NOMO-1 treated with DMSO at 0.1 percent for 48 hours (cell line): ENCODE measurements at regions not wholly inside any gene's neighbourhood (a gene's known extent, or its start where the extent isn't known, plus 50 kb on each side); places are given as distances from the start of the nearest gene placed in this dataset.
"Not testable (repeated sequence)": the region's sequence is repeated elsewhere in the genome, so short reads cannot be mapped to it uniquely, and the experiment has no call there.

ENCODE experiments used
- DNase-seq: peaks from one replicate; lab custom pipeline; 2025; ENCODE audit not compliant: unreplicated experiment; lab: John Stamatoyannopoulos, UW

DNA sequence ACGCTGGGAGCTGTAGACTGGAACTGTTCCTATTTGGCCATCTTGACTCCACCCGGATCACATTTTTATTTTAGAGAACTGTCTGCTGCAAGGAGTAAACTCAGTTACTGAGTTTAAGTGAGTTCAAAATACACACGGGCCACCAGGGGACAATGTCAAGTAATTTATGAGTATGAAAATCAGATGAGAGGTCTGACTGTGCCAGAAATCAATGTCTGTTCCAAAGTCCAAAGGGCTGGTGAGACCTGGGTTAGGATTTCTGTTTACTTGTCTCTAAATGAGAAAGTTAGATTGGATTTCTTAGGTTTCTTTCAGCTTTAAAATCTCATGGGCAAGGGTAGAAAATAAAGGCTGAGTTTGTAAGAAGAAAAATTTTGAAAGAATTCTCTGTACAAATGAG lies 465.8 kb upstream of the MEIS1 start:
- no peak for DNase-seq

DNA sequence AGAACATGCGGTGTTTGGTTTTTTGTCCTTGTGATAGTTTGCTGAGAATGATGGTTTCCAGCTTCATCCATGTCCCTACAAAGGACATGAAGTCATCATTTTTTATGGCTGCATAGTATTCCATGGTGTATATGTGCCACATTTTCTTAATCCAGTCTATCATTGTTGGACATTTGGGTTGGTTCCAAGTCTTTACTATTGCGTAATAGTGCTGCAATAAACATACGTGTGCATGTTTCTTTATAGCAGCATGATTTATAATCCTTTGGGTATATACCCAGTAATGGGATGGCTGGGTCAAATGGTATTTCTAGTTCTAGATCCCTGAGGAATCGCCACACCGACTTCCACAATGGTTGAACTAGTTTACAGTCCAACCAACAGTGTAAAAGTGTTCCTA lies 471.6 kb upstream of the MEIS1 start:
- not testable (repeated sequence) for DNase-seq

GRCh38 chr2:65960953-65961352 lies 474.0 kb upstream of the MEIS1 start:
- no peak for DNase-seq

GRCh38 chr2:65957886-65958285 lies 477.0 kb upstream of the MEIS1 start:
- DNase-seq = no peak

GRCh38 chr2:65957454-65957853 lies 477.5 kb upstream of the MEIS1 start:
- DNase-seq = no peak

DNA sequence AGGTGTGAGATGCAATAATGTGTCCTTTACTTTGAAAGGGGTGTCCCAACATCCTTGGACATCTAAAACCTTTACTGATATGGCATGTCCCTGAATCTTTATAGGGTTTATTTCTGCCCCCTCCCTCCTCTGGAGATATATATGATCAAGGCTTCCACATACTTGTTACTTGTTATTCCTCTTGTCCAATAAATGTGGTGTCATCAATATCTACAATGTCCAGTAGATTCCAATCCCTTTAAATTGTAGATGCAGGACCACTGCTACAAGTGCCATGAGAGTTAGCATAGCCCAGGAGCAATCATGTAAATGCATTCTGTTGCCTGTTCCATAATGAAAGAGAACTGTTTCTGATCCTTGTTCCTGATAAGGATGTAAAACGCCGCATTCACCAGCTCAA lies 479.7 kb upstream of the MEIS1 start:
- DNase-seq = no peak

- DNase-seq = no peak
Observed at GRCh38 chr2:65952966-65953761, 481.8 kb upstream of the MEIS1 start.

GRCh38 chr2:65944213-65944612 lies 490.7 kb upstream of the MEIS1 start:
- DNase-seq = no peak

- no peak for DNase-seq
Observed at GRCh38 chr2:65943099-65943786, 491.7 kb upstream of the MEIS1 start.

DNA sequence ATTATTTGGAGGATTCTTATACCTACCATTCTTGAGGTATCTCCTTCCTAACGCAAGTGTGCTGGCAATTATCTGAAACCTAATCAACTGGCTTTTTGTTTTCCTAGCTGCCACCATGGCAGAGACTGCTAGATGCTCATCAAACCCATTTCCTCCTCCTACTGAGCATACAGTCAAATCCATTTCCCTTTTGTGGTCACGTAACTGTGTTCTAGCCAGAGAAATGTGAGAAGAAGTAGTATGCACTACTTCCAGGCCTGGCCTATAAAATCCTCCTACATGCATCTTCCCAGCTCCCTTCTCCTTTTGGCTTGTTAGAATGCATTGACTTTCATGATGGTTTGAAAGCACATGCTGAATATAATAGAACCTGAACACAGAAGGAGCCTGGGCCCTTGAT lies 494.1 kb upstream of the MEIS1 start:
- no peak for DNase-seq

- no peak for DNase-seq
Observed at GRCh38 chr2:65939687-65940086, 495.2 kb upstream of the MEIS1 start.

DNA sequence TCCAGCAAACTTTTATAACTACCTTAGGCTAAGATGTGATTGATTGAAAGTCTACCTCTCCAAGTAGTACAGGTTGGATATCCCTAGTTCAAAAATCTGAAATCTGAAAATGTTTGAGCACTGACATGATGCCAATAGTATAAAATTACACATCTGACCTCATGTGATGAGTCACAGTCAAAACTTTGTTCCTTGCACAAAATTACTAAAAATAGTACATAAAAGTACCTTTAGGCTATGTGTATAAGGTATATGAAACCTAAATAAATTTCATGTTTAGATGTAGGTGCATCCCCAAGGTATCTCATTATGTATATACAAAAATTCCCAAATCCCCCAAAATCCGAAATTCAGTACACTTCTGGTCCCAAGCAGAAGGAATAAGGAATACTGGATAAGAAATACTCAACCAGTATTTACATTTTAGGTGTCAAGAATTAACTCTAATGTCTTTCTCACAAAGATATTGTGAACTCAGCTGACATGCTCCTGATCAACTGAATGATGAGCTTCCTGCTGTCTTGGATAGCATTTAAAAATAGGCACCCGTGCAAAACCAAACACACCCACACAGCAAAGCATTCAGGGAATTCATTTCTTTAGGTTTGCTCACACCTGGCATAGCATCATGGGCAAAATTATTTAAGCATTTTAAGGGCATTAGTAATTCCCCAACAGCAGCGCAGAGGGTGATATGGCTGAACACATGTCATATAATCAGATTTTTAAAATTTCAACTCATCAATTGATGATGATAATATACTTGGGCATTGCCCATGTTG lies 497.4 kb upstream of the MEIS1 start:
- DNase-seq = no peak

GRCh38 chr2:65934992-65935629 lies 499.8 kb upstream of the MEIS1 start:
- no peak for DNase-seq

GRCh38 chr2:65932571-65932970 lies 500.2 kb upstream of the SPRED2 start:
- no peak for DNase-seq

GRCh38 chr2:65931056-65931455 lies 498.7 kb upstream of the SPRED2 start:
- no peak for DNase-seq

DNA sequence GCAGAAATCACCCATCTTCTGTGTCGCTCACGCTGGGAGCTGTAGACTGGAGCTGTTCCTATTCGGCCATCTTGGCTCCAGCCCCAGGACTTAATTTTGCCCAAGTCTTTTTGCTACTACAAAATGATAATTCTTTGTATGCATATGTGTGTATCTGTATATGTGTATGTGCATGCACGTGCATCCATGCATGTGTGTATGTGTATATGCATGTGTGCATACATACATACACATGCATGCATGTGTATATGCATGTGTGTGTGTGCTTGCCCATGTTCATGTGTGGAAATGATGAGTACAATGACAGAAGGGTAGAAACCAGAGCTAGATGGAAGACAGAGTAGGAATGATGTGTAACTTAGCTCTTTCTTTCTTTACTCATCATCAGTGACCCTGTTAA lies 497.9 kb upstream of the SPRED2 start:
- DNase-seq = no peak

DNA sequence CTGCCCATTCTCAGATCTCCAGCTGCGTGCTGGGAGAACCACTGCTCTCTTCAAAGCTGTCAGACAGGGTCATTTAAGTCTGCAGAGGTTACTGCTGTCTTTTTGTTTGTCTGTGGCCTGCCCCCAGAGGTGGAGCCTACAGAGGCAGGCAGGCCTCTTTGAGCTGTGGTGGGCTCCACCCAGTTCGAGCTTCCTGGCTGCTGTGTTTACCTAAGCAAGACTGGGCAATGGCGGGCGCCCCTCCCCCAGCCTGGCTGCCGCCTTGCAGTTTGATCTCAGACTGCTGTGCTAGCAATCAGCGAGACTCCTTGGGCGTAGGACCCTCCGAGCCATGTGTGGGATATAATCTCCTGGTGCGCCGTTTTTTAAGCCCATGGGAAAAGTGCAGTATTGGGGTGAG lies 497.3 kb upstream of the SPRED2 start:
- not testable (repeated sequence) for DNase-seq

DNA sequence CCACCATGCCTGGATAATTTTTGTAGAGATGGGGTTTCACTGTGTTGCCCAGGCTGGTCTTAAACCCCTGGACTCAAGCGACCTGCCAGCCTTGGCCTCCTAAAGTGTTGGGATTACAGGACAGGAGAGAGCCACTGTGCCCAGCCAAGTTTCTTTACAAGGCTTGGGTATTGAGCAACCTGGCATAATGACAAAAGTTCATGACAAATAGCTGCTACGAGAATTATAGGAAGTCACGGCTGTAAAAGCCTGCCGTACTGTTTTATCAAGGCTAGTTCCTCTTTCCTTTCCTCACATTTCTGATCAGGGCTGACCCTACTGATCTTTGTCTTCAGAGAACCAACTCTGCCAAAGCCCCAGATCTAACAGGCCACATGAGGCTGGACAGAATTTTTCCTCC lies 490.4 kb upstream of the SPRED2 start:
- DNase-seq = peak; percentile 85

DNA sequence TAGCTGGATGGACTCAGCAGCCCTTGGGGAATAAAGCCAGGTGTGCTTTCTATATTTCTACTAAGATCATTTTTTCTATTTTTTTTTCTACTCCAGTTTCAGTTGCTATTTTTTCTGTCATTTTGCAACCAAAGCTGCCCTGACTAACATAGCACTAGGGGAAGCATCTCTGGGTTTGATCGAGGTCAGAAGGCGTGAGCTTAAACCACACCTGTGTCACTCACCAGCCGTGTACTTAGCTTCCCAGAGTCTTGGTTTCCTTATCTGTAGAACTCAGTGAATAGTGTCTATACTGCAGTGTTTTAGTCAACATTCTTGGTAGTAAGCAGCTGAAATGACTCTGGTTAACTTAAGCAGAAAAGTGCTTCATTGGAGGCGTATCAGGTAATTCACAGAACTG lies 489.6 kb upstream of the SPRED2 start:
- no peak for DNase-seq

DNA sequence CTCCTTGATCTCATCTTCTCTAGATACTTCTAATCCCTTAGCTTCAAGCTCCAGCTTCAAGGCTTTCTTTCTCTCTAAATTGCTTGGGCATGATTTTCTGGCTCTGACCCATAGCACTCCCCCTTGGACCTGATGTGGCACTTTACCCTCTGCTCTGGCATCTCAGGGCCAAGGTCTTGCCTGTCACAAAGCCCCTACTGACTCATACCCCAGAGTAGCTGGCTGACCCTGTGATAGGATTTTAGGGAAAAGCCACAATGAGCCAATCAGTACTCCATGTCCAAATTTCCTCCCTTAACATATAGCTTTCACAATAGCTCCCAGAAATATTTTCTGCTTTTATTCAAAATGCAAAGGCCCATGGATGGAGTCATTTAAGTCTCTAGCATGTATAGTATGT lies 488.7 kb upstream of the SPRED2 start:
- DNase-seq = no peak

- DNase-seq = no peak
Observed at GRCh38 chr2:65920659-65921058, 488.3 kb upstream of the SPRED2 start.
